Panc1 (cell line): ENCODE measurements at regions not wholly inside any gene's neighbourhood (a gene's known extent, or its start where the extent isn't known, plus 50 kb on each side); places are given as distances from the start of the nearest gene placed in this dataset.

Experiments
- ATAC-seq: fragments of 200-7000 bp; cut with Tn5 transposase; 2 replicates; pipeline ENCODE4 v1.9.1; 2020; ENCODE audit warnings: mild to moderate bottlenecking, moderate library complexity
- BruUV-seq: library from RNA; stranded (reverse); fragments of 400-500 nt; replicated peaks from 2 replicates; lab custom pipeline; 2021; lab: Mats Ljungman, UMichigan
- CTCF ChIA-PET: fragments of 300-600 bp; sonication (Branson Sonifier 250); formaldehyde crosslinking; loops from one replicate; lab custom pipeline; 2022; ENCODE audit warnings: antibody characterized with exemption; lab: Charles Lee
- POLR2A ChIA-PET: fragments of 300-600 bp; sonication (Branson Sonifier 250); formaldehyde crosslinking; loops from one replicate; lab custom pipeline; 2022; ENCODE audit warnings: antibody characterized with exemption; lab: Charles Lee
- DNase-seq: peaks from one replicate; pipeline ENCODE4 v3.0.0-alpha.2; 2010; ENCODE audit warnings: low read depth, low spot score
- H3K27ac ChIP-seq: 2 replicates; pipeline ENCODE4 v1.5.1; 2011; ENCODE audit warnings: mild to moderate bottlenecking, low read length, inconsistent platforms
- H3K27me3 ChIP-seq: fragments of 200-500 bp; sonication (Bioruptor generic); 2 replicates; pipeline ENCODE4 v1.6.0; 2014; ENCODE audit warnings: low read length, inconsistent platforms; ENCODE audit not compliant: control insufficient read depth, insufficient read depth
- H3K36me3 ChIP-seq: fragments of 200-500 bp; sonication (Bioruptor generic); 2 replicates; pipeline ENCODE4 v1.5.1; 2014; ENCODE audit warnings: inconsistent platforms, mild to moderate bottlenecking, low read length, moderate library complexity; ENCODE audit not compliant: control insufficient read depth, insufficient read depth
- H3K4me1 ChIP-seq: 2 replicates; pipeline ENCODE4 v1.5.1; 2011; ENCODE audit warnings: inconsistent platforms, mild to moderate bottlenecking, low read length, moderate library complexity; ENCODE audit not compliant: control insufficient read depth, insufficient read depth
- H3K4me3 ChIP-seq, 2 experiments: 2 replicates each; pipeline ENCODE4 v1.5.1; 2011 to 2012; ENCODE audit warnings: low read depth in 2 of 2, low read length in 2 of 2, mild to moderate bottlenecking in 2 of 2, inconsistent platforms in 1 of 2, moderate library complexity in 1 of 2
- H3K9me3 ChIP-seq: fragments of 200-500 bp; sonication (Bioruptor generic); 2 replicates; pipeline ENCODE4 v1.5.1; 2014; ENCODE audit warnings: low read depth, mild to moderate bottlenecking, inconsistent platforms, low read length, moderate library complexity; ENCODE audit not compliant: control insufficient read depth, insufficient read depth
- POLR2AphosphoS5 ChIP-seq: IDR thresholded peaks from 2 replicates; pipeline ENCODE4 v1.6.1; 2012; ENCODE audit warnings: mild to moderate bottlenecking, low read depth, low read length, moderate library complexity
- SIN3A ChIP-seq: IDR thresholded peaks from 2 replicates; pipeline ENCODE4 v1.6.1; 2012; ENCODE audit warnings: low read depth, mild to moderate bottlenecking, low read length, moderate library complexity, borderline replicate concordance; ENCODE audit not compliant: insufficient read depth
- TCF7L2 ChIP-seq: IDR thresholded peaks from 2 replicates; pipeline ENCODE4 v1.6.1; 2011; ENCODE audit warnings: mild to moderate bottlenecking, low read depth, low read length, inconsistent platforms
- in situ Hi-C: cut with HindIII; loops from 2 replicates; pipeline ENCODE4 v1.10.0; 2016; ENCODE audit warnings: low sequenced_read_pairs, low pct_unique_long_range_greater_than_20kb
- intact Hi-C: fragments of 100-400 bp; cut with micrococcal nuclease; formaldehyde crosslinking; loops from one replicate; pipeline ENCODE4 v1.10.0; 2022; ENCODE audit not compliant: unreplicated experiment
- TF ChIP-seq, protein P1 (sequence below): fragments of 450-650 bp; IDR thresholded peaks from 2 replicates; pipeline ENCODE4 v1.5.1; 2017; ENCODE audit warnings: mild to moderate bottlenecking
- TF ChIP-seq, protein P2 (sequence below), 2 experiments: IDR thresholded peaks; 2 replicates each; pipeline ENCODE4 v1.6.1; 2011 to 2012; ENCODE audit warnings: low read depth in 2 of 2, control low read depth in 1 of 2, low read length in 1 of 2, mild to moderate bottlenecking in 1 of 2, moderate library complexity in 1 of 2; ENCODE audit not compliant: insufficient read depth in 1 of 2

DNA sequence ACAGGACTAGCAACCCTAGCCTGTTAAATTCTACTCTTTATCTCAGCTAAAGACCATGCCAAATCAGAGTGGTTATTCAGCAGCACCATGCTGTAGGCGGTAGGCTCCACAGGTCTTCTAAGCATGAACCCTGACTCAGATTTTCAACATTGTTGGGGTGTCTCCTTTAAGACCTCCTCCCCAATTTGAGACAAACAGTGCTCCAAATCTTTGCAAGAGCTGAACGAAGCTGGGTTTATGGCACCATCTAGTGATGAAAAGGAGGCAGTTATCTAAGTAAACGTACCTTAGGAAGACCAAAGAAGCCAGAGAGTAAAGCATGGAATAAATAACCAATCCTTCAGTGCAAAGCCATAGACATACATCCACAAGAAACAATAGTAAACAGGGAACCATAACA, 334.5 kb upstream of the SLC7A11 start:
- ATAC-seq = no peak
- Histone ChIP-seq H3K4me3 (no peak overlapping the region), H3K27me3 (no peaks in the 10 kb centered on the region), H3K27ac (no peak overlapping the region), H3K36me3 (no peaks in the 10 kb centered on the region), H3K4me1 (no peaks in the 10 kb centered on the region), H3K9me3 (no peaks in the 10 kb centered on the region)
- POLR2A ChIA-PET = no interaction called here
- CTCF ChIA-PET = no interaction called here
- no TSS peak for BruUV-seq
- in situ Hi-C loops (no loop called here), intact Hi-C loops (no loop called here)
- DNase-seq = no peak
- no peak for TF ChIP-seq TCF7L2
- TF ChIP-seq, protein P1, sequence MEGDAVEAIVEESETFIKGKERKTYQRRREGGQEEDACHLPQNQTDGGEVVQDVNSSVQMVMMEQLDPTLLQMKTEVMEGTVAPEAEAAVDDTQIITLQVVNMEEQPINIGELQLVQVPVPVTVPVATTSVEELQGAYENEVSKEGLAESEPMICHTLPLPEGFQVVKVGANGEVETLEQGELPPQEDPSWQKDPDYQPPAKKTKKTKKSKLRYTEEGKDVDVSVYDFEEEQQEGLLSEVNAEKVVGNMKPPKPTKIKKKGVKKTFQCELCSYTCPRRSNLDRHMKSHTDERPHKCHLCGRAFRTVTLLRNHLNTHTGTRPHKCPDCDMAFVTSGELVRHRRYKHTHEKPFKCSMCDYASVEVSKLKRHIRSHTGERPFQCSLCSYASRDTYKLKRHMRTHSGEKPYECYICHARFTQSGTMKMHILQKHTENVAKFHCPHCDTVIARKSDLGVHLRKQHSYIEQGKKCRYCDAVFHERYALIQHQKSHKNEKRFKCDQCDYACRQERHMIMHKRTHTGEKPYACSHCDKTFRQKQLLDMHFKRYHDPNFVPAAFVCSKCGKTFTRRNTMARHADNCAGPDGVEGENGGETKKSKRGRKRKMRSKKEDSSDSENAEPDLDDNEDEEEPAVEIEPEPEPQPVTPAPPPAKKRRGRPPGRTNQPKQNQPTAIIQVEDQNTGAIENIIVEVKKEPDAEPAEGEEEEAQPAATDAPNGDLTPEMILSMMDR = peak; percentile 26; the same call in 1 of the 2 replicates

DNA sequence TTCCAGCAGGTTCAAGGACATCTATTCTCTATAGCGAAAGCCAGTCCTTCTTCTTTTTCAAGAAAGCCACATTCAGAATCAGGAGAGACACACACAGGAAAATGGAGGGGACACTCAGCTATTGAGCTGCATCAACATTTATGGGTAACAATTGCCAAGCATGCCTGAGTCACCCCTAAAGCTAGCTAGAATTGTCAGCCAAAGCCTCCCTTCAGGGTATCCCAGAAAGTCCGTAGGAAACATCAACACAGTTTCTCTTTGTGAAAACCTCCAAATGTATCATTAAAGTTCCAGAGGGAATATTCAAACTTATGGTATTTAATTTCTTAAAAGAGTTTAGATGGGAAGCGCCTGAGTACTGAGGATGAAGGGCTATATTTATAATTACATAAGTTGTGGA, 331.1 kb upstream of the SLC7A11 start:
- no peak for ATAC-seq
- CTCF ChIA-PET = no interaction called here

More for the DNA sequence above, 331.1 kb upstream of the SLC7A11 start:
- Histone ChIP-seq H3K27me3 (no peaks in the 10 kb centered on the region), H3K9me3 (no peaks in the 10 kb centered on the region), H3K4me1 (no peaks in the 10 kb centered on the region), H3K36me3 (no peaks in the 10 kb centered on the region), H3K27ac (no peak overlapping the region), H3K4me3 (no peak overlapping the region)
- POLR2A ChIA-PET = no interaction called here
- intact Hi-C loops = no loop called here
- TF ChIP-seq TCF7L2 = no peak
- no peak for TF ChIP-seq POLR2AphosphoS5
- TF ChIP-seq, protein P2, sequence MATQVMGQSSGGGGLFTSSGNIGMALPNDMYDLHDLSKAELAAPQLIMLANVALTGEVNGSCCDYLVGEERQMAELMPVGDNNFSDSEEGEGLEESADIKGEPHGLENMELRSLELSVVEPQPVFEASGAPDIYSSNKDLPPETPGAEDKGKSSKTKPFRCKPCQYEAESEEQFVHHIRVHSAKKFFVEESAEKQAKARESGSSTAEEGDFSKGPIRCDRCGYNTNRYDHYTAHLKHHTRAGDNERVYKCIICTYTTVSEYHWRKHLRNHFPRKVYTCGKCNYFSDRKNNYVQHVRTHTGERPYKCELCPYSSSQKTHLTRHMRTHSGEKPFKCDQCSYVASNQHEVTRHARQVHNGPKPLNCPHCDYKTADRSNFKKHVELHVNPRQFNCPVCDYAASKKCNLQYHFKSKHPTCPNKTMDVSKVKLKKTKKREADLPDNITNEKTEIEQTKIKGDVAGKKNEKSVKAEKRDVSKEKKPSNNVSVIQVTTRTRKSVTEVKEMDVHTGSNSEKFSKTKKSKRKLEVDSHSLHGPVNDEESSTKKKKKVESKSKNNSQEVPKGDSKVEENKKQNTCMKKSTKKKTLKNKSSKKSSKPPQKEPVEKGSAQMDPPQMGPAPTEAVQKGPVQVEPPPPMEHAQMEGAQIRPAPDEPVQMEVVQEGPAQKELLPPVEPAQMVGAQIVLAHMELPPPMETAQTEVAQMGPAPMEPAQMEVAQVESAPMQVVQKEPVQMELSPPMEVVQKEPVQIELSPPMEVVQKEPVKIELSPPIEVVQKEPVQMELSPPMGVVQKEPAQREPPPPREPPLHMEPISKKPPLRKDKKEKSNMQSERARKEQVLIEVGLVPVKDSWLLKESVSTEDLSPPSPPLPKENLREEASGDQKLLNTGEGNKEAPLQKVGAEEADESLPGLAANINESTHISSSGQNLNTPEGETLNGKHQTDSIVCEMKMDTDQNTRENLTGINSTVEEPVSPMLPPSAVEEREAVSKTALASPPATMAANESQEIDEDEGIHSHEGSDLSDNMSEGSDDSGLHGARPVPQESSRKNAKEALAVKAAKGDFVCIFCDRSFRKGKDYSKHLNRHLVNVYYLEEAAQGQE (IDR thresholded peaks at IDR 0.05; ENCODE audit: insufficient read depth in 1 of 2, low read depth in 2 of 2, low read length in 1 of 2) = no peak
- TF ChIP-seq SIN3A = no peak
- TF ChIP-seq, protein P1 = no peak
- in situ Hi-C loops = no loop called here
- BruUV-seq = no TSS peak
- no peak for DNase-seq
